Breast epithelium (tissue), 3 donors: ENCODE measurements at regions not wholly inside any gene's neighbourhood (a gene's known extent, or its start where the extent isn't known, plus 50 kb on each side); places are given as distances from the start of the nearest gene placed in this dataset.

Source experiments
- CTCF ChIP-seq, 3 donors: fragments of 450-650 bp; IDR thresholded peaks; one replicate each; pipeline ENCODE4 v1.5.1; 2016 to 2017; ENCODE audit warnings: antibody characterized with exemption in 3 of 3, mild to moderate bottlenecking in 3 of 3, moderate library complexity in 3 of 3
- POLR2A ChIP-seq: fragments of 450-650 bp; IDR thresholded peaks from one replicate; pipeline ENCODE4 v1.6.1; 2016; ENCODE audit warnings: antibody characterized with exemption, mild to moderate bottlenecking, moderate library complexity

- no peak for TF ChIP-seq CTCF (IDR thresholded peaks at IDR 0.05)
- no peak for TF ChIP-seq POLR2A
Observed at GRCh38 chr21:34020005-34020847, 53.2 kb upstream of the MRPS6 start.
